K562 (cell line): ENCODE measurements at regions not wholly inside any gene's neighbourhood (a gene's known extent, or its start where the extent isn't known, plus 50 kb on each side); places are given as distances from the start of the nearest gene placed in this dataset.

Experiments
- ATAC-seq: fragments of 200-7000 bp; cut with Tn5 transposase; 3 replicates; pipeline ENCODE4 v1.9.1; 2020; ENCODE audit warnings: moderate library complexity
- BruUV-seq: library from RNA; stranded (reverse); fragments of 400-500 nt; replicated peaks from 2 replicates; lab custom pipeline; 2021; lab: Mats Ljungman, UMichigan
- CTCF ChIA-PET: fragments of 300-600 bp; formaldehyde crosslinking; extraction: SDS; loops from one replicate; lab custom pipeline; 2021; ENCODE audit warnings: low intra/inter-chr PET ratio; lab: Yijun Ruan, JAX
- POLR2A ChIA-PET: fragments of 300-600, 350-650 bp; sonication (Branson Sonifier 250); formaldehyde crosslinking; extraction: SDS; loops from one replicate; lab custom pipeline; 2021; ENCODE audit warnings: antibody characterized with exemption, inconsistent platforms; lab: Yijun Ruan, JAX
- DNase-seq, 4 experiments: peaks; one replicate each; pipeline versions ENCODE4 v3.0.0 to v3.0.0-alpha.2; 2011 to 2018; ENCODE audit warnings: low spot score in 3 of 4, mixed read lengths in 3 of 4; ENCODE audit errors: extremely low read depth in 1 of 4
- FAIRE-seq: peaks from 2 replicates; lab custom pipeline; 2011; peaks lifted over from hg19 to GRCh38; lab: Jason Lieb, UNC
- H2AFZ ChIP-seq: 2 replicates; pipeline ENCODE4 v1.6.0; 2011; ENCODE audit warnings: low read depth, low read length, control low read depth, inconsistent platforms
- H3K27ac ChIP-seq: fragments of 200-600 bp; 3 replicates; pipeline ENCODE4 v1.8.0; 2011; ENCODE audit warnings: low read depth, mild to moderate bottlenecking, control low read depth, inconsistent platforms, low read length, moderate library complexity, mixed read lengths; ENCODE audit errors: extremely low read depth
- H3K27me3 ChIP-seq, 2 experiments: fragments of 300-600 bp in 1 of 2; 2 replicates in 1 of 2; 3 replicates in 1 of 2; pipeline versions ENCODE4 v1.6.0 to v1.8.0; 2011; ENCODE audit warnings: inconsistent platforms in 2 of 2, low read length in 2 of 2, mild to moderate bottlenecking in 1 of 2, mixed read lengths in 1 of 2, moderate library complexity in 1 of 2; ENCODE audit not compliant: control insufficient read depth in 2 of 2, insufficient read depth in 2 of 2
- H3K36me3 ChIP-seq: fragments of 300-600 bp; 3 replicates; pipeline ENCODE4 v1.8.0; 2011; ENCODE audit warnings: mild to moderate bottlenecking, low read length, inconsistent platforms; ENCODE audit not compliant: control insufficient read depth, insufficient read depth
- H3K4me1 ChIP-seq, 2 experiments: fragments of 200-600 bp in 1 of 2; replicated peaks in 1 of 2; 2 replicates in 1 of 2; 3 replicates in 1 of 2; pipeline versions ENCODE4 v1.5.1 to v1.8.0; 2011; ENCODE audit warnings: inconsistent platforms in 2 of 2, low read length in 2 of 2, mild to moderate bottlenecking in 1 of 2, mixed read lengths in 1 of 2, moderate library complexity in 1 of 2; ENCODE audit not compliant: control insufficient read depth in 2 of 2, insufficient read depth in 2 of 2
- H3K4me2 ChIP-seq: 2 replicates; pipeline ENCODE4 v1.6.1; 2011; ENCODE audit warnings: low read length, control low read depth, inconsistent platforms, mixed read lengths; ENCODE audit not compliant: insufficient read depth
- H3K4me3 ChIP-seq: fragments of 200-600 bp; sonication (generic), shearing (Covaris generic); 2 replicates; pipeline ENCODE4 v1.5.1; 2016; ENCODE audit warnings: control low read depth, inconsistent platforms
- H3K79me2 ChIP-seq: fragments of 200-600 bp; 3 replicates; pipeline ENCODE4 v1.8.0; 2011; ENCODE audit warnings: low read length, inconsistent platforms; ENCODE audit not compliant: control insufficient read depth, insufficient read depth
- H3K9ac ChIP-seq, 2 experiments: 2 replicates each; pipeline versions ENCODE4 v1.6.0 to v1.6.1; 2011; ENCODE audit warnings: low read depth in 2 of 2, low read length in 2 of 2, control low read depth in 1 of 2, inconsistent platforms in 1 of 2, mild to moderate bottlenecking in 1 of 2, mixed read lengths in 1 of 2; ENCODE audit not compliant: insufficient read depth in 1 of 2
- H3K9me1 ChIP-seq: one replicate; pipeline ENCODE4 v1.6.0; 2011; ENCODE audit warnings: inconsistent platforms, mild to moderate bottlenecking, low read length, moderate library complexity; ENCODE audit not compliant: control insufficient read depth, insufficient read depth
- H3K9me3 ChIP-seq: replicated peaks from 2 replicates; pipeline ENCODE4 v1.5.1; 2011; ENCODE audit warnings: low read depth, low read length, inconsistent platforms; ENCODE audit not compliant: control insufficient read depth, insufficient read depth
- H4K20me1 ChIP-seq: replicated peaks from 2 replicates; pipeline ENCODE4 v1.6.1; 2011; ENCODE audit warnings: low read length, inconsistent platforms, mixed read lengths; ENCODE audit not compliant: control insufficient read depth, insufficient read depth
- MEF2D ChIP-seq: conservative IDR thresholded peaks from 2 replicates; pipeline ENCODE4 v1.6.1; 2016; ENCODE audit warnings: low read depth, missing genetic modification characterization, missing compliant biosample characterization
- NCOA4 ChIP-seq: fragments of 450-650 bp; IDR thresholded peaks from 2 replicates; pipeline ENCODE4 v1.6.1; 2018; ENCODE audit warnings: mild to moderate bottlenecking; ENCODE audit not compliant: partially characterized antibody
- PRPF4 ChIP-seq: fragments of 200-400 bp; formaldehyde crosslinking; IDR thresholded peaks from one replicate; pipeline ENCODE4 v1.6.1; 2017; ENCODE audit warnings: low read length, low read depth, mild to moderate bottlenecking; ENCODE audit not compliant: insufficient read depth, poor library complexity, severe bottlenecking
- SMAD4 ChIP-seq: fragments of 250-450 bp; sonication (Bioruptor Pico); conservative IDR thresholded peaks from 2 replicates; pipeline ENCODE4 v1.8.0; 2021; ENCODE audit warnings: inconsistent platforms, mild to moderate bottlenecking, moderate library complexity
- YY1 ChIP-seq, 3 experiments: IDR thresholded peaks; 2 replicates each; pipeline ENCODE4 v1.6.1; 2011; ENCODE audit warnings: low read length in 2 of 3, mild to moderate bottlenecking in 2 of 3, moderate library complexity in 2 of 3, borderline replicate concordance in 1 of 3, control low read depth in 1 of 3, low read depth in 1 of 3; ENCODE audit not compliant: insufficient read depth in 3 of 3, insufficient replicate concordance in 2 of 3, control insufficient read depth in 1 of 3, insufficient read length in 1 of 3; ENCODE audit errors: extremely low read depth in 1 of 3
- ZNF764 ChIP-seq: fragments of 250-450 bp; sonication (Bioruptor Pico); IDR thresholded peaks from 2 replicates; pipeline ENCODE4 v1.4.0; 2020; ENCODE audit warnings: low read depth, mild to moderate bottlenecking, moderate library complexity
- WGBS: fragments of 100-300 bp; shearing (Covaris generic); methylation state at CpG from one replicate; pipeline ENCODE4 v1.1.6; 2016; ENCODE audit warnings: low coverage, mixed read lengths; ENCODE audit not compliant: insufficient coverage; ENCODE audit errors: missing lambda C conversion rate; 5-methylcytosine and 5-hydroxymethylcytosine counted together
- in situ Hi-C: fragments of 300-500 bp; cut with MboI; formaldehyde crosslinking; loops from 4 replicates; pipeline ENCODE4 v1.15.0; 2018; ENCODE audit warnings: inconsistent platforms, mixed read lengths
- intact Hi-C: fragments of 100-400 bp; cut with micrococcal nuclease; formaldehyde crosslinking; loops from 2 replicates; pipeline ENCODE4 v1.14.2; 2022
- TF ChIP-seq, protein P1 (sequence below): fragments of 250-450 bp; sonication (Bioruptor Pico); IDR thresholded peaks from 2 replicates; pipeline ENCODE4 v1.5.0; 2020; ENCODE audit warnings: mild to moderate bottlenecking
- TF ChIP-seq, protein P2 (sequence below), 2 experiments: fragments of 450-650 bp; IDR thresholded peaks; 2 replicates each; pipeline ENCODE4 v1.6.1; 2016

DNA sequence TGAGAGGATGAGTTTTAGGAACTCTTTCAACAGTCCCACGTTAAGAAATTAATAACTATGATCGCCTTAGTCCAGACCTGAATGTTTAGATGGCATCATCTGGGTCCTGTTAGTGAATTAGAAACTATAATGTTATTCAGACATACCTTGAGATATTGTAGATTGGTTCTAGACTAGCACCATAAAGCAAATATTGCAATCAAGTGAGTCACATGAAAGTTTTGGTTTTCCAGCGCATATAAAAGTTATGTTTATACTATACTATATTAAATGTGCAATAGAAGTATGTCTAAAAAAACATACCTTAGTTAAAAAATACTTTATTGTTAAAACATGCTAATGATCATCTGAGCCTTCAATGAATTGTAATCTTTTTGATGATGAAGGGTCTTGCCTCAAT, 106.6 kb upstream of the ATP2B1 start:
- DNase-seq (no peak), ATAC-seq (no peak), FAIRE-seq (no peak)
- Histone ChIP-seq H3K9me3 (no peaks in the 10 kb centered on the region), H3K36me3 (no peaks in the 10 kb centered on the region), H3K4me2 (no peak overlapping the region), H3K27ac (no peak overlapping the region), H3K9me1 (no peaks in the 10 kb centered on the region), H3K27me3 (no peaks in the 10 kb centered on the region), H3K9ac (no peak overlapping the region), H3K4me1 (0 out of 5 replicates have a peak, but pooled peaks cover 0 to 5% of the 10 kb centered on the region in 2 experiments), H3K4me3 (no peak overlapping the region), H3K79me2 (no peaks in the 10 kb centered on the region), H2AFZ (no peak overlapping the region), H4K20me1 (no peaks in the 10 kb centered on the region)
- 15% methylated on average over 3 of the region's 3 CpGs for WGBS
- intact Hi-C loops, result no loop called here
- in situ Hi-C loops, result no loop called here
- POLR2A ChIA-PET, result no interaction called here
- no TSS peak for BruUV-seq
- TF ChIP-seq MEF2D (no peak), PRPF4 (no peak), YY1 (IDR thresholded peaks at IDR 0.05; ENCODE audit: borderline replicate concordance in 1 of 3, control insufficient read depth in 1 of 3, extremely low read depth in 1 of 3, insufficient read depth in 3 of 3, insufficient read length in 1 of 3, insufficient replicate concordance in 2 of 3, low read depth in 1 of 3, low read length in 2 of 3) (no peak), ZNF764 (CRISPR knock-in tag) (no peak), NCOA4 (no peak), SMAD4 (CRISPR knock-in tag) (no peak)
- TF ChIP-seq, protein P1, sequence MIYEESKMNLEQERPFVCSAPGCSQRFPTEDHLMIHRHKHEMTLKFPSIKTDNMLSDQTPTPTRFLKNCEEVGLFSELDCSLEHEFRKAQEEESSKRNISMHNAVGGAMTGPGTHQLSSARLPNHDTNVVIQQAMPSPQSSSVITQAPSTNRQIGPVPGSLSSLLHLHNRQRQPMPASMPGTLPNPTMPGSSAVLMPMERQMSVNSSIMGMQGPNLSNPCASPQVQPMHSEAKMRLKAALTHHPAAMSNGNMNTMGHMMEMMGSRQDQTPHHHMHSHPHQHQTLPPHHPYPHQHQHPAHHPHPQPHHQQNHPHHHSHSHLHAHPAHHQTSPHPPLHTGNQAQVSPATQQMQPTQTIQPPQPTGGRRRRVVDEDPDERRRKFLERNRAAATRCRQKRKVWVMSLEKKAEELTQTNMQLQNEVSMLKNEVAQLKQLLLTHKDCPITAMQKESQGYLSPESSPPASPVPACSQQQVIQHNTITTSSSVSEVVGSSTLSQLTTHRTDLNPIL (CRISPR knock-in tag), result no peak
- TF ChIP-seq, protein P2, sequence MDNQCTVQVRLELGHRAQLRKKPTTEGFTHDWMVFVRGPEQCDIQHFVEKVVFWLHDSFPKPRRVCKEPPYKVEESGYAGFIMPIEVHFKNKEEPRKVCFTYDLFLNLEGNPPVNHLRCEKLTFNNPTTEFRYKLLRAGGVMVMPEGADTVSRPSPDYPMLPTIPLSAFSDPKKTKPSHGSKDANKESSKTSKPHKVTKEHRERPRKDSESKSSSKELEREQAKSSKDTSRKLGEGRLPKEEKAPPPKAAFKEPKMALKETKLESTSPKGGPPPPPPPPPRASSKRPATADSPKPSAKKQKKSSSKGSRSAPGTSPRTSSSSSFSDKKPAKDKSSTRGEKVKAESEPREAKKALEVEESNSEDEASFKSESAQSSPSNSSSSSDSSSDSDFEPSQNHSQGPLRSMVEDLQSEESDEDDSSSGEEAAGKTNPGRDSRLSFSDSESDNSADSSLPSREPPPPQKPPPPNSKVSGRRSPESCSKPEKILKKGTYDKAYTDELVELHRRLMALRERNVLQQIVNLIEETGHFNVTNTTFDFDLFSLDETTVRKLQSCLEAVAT (IDR thresholded peaks at IDR 0.05), result no peak
- CTCF ChIA-PET, result no interaction called here
